Lung (tissue), 12 donors: ENCODE measurements at regions not wholly inside any gene's neighbourhood (a gene's known extent, or its start where the extent isn't known, plus 50 kb on each side); places are given as distances from the start of the nearest gene placed in this dataset. TPM values are rescaled to one million over a fixed set of nuclear protein-coding genes. Genes with fewer than 3 reads are reported as not detected.

ENCODE experiments used
- ATAC-seq: fragments of 200-7000 bp; cut with Tn5 transposase; one replicate; pipeline ENCODE4 v1.9.1; 2020; ENCODE audit warnings: moderate number of reproducible peaks; ENCODE audit not compliant: insufficient read depth, low FRiP score
- DNase-seq, 3 donors: peaks; one replicate each; pipeline ENCODE4 v3.0.0-alpha.2; 2013 to 2017
- H3K27ac ChIP-seq, 2 donors: one replicate each; pipeline ENCODE4 v1.5.1; 2013; ENCODE audit warnings: mild to moderate bottlenecking in 2 of 2, moderate library complexity in 2 of 2, control low read depth in 1 of 2, inconsistent platforms in 1 of 2, low read depth in 1 of 2, low read length in 1 of 2
- H3K27me3 ChIP-seq, 3 donors: one replicate each; pipeline ENCODE4 v1.5.1; 2013; ENCODE audit warnings: low read length in 2 of 3; ENCODE audit not compliant: control insufficient read depth in 3 of 3, insufficient read depth in 3 of 3
- H3K36me3 ChIP-seq, 4 donors: one replicate each; pipeline ENCODE4 v1.5.1; 2013; ENCODE audit warnings: low read length in 4 of 4, mild to moderate bottlenecking in 1 of 4, moderate library complexity in 1 of 4; ENCODE audit not compliant: control insufficient read depth in 4 of 4, insufficient read depth in 4 of 4
- H3K4me1 ChIP-seq, 5 donors: one replicate each; pipeline ENCODE4 v1.5.1; 2013; ENCODE audit warnings: low read length in 5 of 5, mild to moderate bottlenecking in 2 of 5, moderate library complexity in 1 of 5; ENCODE audit not compliant: control insufficient read depth in 5 of 5, insufficient read depth in 5 of 5
- H3K4me3 ChIP-seq: one replicate; pipeline ENCODE4 v1.5.1; 2013; ENCODE audit warnings: mild to moderate bottlenecking, control low read depth, moderate library complexity
- H3K9ac ChIP-seq, 2 donors: one replicate each; pipeline ENCODE4 v1.5.1; 2013; ENCODE audit warnings: low read length in 2 of 2, control low read depth in 1 of 2; ENCODE audit not compliant: insufficient read depth in 1 of 2
- H3K9me3 ChIP-seq, 4 donors: one replicate each; pipeline ENCODE4 v1.5.1; 2013; ENCODE audit warnings: low read length in 3 of 4, mild to moderate bottlenecking in 1 of 4, moderate library complexity in 1 of 4; ENCODE audit not compliant: control insufficient read depth in 4 of 4, insufficient read depth in 3 of 4
- WGBS, 2 donors: extraction: QIAGEN DNeasy Blood & Tissue Kit; methylation state at CpG; one replicate each; pipeline ENCODE4 v1.1.7; 2013; 5-methylcytosine and 5-hydroxymethylcytosine counted together
- small RNA-seq: library from RNA; depleted of rRNA; stranded (forward); fragments of <200 nt; gene quantifications from one replicate; pipeline ENCODE3, GENCODE V24; 2014; ENCODE audit warnings: low replicate concordance
- TF ChIP-seq, protein P1 (sequence below): IDR thresholded peaks from 2 replicates; pipeline ENCODE4 v1.5.1; 2012; ENCODE audit warnings: mild to moderate bottlenecking; ENCODE audit errors: control extremely low read depth, extremely low read depth
- donor health status: control.
- donor health status: control.
- donor health status: Bipolar disorder and iron deficiency.
- donor health status: healthy.
- donor health status: DM: yes; HTN: yes; CAD: no.

DNA sequence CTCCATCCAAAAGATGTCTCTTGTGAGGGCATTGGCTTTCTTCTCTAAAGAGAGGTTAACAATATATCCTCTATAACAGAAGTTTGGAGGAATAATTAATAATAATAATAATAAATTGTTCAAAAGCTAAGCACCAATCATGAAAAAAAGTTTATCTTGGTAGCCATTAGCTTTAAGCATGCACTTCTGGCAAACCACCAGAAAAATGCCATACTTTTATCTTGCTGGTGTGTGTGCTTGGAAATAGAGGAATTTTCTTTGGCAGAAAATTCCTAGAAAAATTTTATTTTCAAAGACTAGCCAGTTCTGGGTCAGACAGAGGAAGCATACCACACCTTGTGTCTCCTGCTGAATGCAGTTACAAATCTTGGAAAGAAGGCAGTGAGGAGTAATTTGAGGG is 52.5 kb upstream of the NPY start:
- Histone ChIP-seq H3K27me3 (no peaks in the 10 kb centered on the region), H3K36me3 (no peaks in the 10 kb centered on the region), H3K4me3 (no peak overlapping the region), H3K9me3 (no peaks in the 10 kb centered on the region), H3K9ac (no peak overlapping the region), H3K27ac (no peak overlapping the region), H3K4me1 (peaks cover 0 to 20% (median 0%) of the 10 kb centered on the region in 5 donors)
- ATAC-seq = no peak
- DNase-seq = peak in 2 of 3 donors; percentile 47 to 58
- TF ChIP-seq, protein P1, sequence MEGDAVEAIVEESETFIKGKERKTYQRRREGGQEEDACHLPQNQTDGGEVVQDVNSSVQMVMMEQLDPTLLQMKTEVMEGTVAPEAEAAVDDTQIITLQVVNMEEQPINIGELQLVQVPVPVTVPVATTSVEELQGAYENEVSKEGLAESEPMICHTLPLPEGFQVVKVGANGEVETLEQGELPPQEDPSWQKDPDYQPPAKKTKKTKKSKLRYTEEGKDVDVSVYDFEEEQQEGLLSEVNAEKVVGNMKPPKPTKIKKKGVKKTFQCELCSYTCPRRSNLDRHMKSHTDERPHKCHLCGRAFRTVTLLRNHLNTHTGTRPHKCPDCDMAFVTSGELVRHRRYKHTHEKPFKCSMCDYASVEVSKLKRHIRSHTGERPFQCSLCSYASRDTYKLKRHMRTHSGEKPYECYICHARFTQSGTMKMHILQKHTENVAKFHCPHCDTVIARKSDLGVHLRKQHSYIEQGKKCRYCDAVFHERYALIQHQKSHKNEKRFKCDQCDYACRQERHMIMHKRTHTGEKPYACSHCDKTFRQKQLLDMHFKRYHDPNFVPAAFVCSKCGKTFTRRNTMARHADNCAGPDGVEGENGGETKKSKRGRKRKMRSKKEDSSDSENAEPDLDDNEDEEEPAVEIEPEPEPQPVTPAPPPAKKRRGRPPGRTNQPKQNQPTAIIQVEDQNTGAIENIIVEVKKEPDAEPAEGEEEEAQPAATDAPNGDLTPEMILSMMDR = no peak

DNA sequence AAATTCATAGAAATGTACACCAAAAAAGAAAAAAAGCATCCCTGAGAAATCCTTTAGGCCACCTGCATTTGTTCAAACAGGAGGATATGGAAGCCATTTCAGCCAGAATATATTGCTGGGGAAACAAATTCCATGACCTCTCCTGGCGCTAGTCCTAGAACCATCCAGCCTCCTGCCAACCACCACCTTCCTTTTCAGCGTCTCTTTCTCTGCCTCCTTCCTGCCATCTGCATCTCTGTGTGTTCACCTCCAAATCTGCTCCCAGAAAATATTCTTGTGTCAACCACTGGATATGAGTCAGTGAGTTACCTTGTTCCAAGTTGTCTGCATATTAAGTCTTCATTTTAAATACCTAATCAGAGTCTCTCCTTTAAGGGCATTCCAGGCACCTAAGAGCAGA is 50.6 kb upstream of the NPY start:
- no peak for ATAC-seq
- Histone ChIP-seq H3K9ac (no peak overlapping the region), H3K4me3 (no peak overlapping the region), H3K27me3 (no peaks in the 10 kb centered on the region), H3K9me3 (no peaks in the 10 kb centered on the region), H3K4me1 (peaks cover 0 to 11% (median 0%) of the 10 kb centered on the region in 5 donors), H3K27ac (no peak overlapping the region), H3K36me3 (no peaks in the 10 kb centered on the region)
- TF ChIP-seq, protein P1 = no peak
- 73 to 77% methylated on average over 2 of the region's 2 CpGs for WGBS, 2 donors
- DNase-seq = no peak

Small RNAs in the stretch of these regions (small RNA-seq; reads per million reads assigned to genes)
- gene RNA5SP228 = not detected
